ENCODE measurements at regions not wholly inside any gene's neighbourhood (a gene's known extent, or its start where the extent isn't known, plus 50 kb on each side); places are given as distances from the start of the nearest gene placed in this dataset.
"Not testable (repeated sequence)": the region's sequence is repeated elsewhere in the genome, so short reads cannot be mapped to it uniquely, and the experiment has no call there.

- H3K27me3 Mint-ChIP-seq; H3K4me3 Mint-ChIP-seq; DNase-seq; H3K4me1 Mint-ChIP-seq; ATAC-seq; H3K9me3 ChIP-seq (ENCODE audit: control insufficient read depth, low read length, poor library complexity, severe bottlenecking); H3K27ac Mint-ChIP-seq; H3K36me3 Mint-ChIP-seq (ENCODE audit: low read depth): not testable (repeated sequence)
Observed at GRCh38 chr9:74080652-74081051, 416.5 kb upstream of the RORB start.

DNA sequence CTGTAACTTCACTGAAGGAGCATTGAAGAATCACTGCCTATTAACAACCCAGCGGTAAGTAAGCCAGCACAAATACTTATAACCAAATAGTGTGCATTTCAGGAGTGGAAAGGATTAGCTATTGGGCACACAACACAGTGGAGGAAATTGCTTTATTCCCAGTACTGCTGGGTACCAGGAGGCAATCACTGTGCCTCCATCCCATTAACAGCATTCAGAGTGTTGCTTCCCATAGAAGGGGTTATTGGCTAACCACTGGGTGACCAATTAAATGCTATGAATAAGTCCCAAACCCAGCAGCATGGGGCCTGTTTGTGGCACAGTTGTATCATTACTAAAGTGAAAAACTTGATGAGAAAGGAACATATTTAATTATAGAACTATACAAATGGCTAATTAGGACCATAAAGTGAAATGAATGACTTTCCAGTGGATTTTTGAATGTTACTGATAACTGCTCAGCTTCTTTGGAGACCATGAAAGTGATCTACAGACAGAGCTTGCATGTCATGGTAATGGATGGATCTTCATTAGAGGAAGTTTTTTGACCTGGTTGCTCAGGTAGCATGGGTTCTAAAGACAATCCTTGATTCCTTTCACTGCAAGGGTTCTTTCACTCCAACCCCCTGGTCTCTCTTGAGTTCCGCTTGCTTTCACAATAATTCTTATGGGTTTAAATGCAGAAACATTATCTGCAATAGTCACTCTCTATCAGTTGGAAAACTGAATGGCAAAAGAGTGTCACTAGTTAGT is 413.3 kb upstream of the RORB start:
- Mint-ChIP-seq H3K27ac (no peak overlapping the region), H3K4me3 (no peak overlapping the region), H3K36me3 (ENCODE audit: low read depth) (no peaks in the 10 kb centered on the region), H3K27me3 (no peaks in the 10 kb centered on the region), H3K4me1 (no peaks in the 10 kb centered on the region)
- H3K9me3 ChIP-seq (ENCODE audit: control insufficient read depth, low read length, poor library complexity, severe bottlenecking): no peaks in the 10 kb centered on the region
- DNase-seq (no peak), ATAC-seq (no peak)

DNA sequence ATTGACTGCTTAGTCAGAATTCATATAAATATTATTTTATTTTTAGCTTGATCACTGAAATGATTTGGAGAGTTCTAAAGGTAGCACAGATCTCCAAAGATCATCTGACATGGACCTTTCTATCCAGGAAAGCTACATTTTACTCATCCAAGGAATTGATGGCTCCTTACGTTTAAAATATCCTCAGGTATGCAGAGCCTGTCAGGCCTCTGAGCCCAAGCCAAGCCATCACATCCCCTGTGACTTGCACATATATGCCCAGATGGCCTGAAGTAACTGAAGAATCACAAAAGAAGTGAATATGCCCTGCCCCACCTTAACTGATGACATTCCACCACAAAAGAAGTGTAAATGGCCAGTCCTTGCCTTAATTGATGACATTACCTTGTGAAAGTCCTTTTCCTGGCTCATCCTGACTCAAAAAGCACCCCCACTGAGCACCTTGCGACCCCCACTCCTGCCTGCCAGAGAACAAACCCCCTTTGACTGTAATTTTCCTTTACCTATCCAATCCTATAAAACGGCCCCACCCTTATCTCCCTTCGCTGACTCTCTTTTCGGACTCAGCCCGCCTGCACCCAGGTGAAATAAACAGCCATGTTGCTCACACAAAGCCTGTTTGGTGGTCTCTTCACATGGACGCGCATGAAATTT is 411.6 kb upstream of the RORB start:
- not testable (repeated sequence) for H3K9me3 ChIP-seq (ENCODE audit: control insufficient read depth, low read length, poor library complexity, severe bottlenecking); H3K27me3 Mint-ChIP-seq; H3K27ac Mint-ChIP-seq; H3K4me1 Mint-ChIP-seq; ATAC-seq; DNase-seq; H3K4me3 Mint-ChIP-seq; H3K36me3 Mint-ChIP-seq (ENCODE audit: low read depth)

- not testable (repeated sequence) for H3K4me3 Mint-ChIP-seq; H3K36me3 Mint-ChIP-seq (ENCODE audit: low read depth); H3K4me1 Mint-ChIP-seq; ATAC-seq; H3K27ac Mint-ChIP-seq; DNase-seq; H3K27me3 Mint-ChIP-seq; H3K9me3 ChIP-seq (ENCODE audit: control insufficient read depth, low read length, poor library complexity, severe bottlenecking)
Observed at GRCh38 chr9:74090921-74091320, 406.2 kb upstream of the RORB start.

- ATAC-seq (no peak), DNase-seq (no peak)
- Mint-ChIP-seq H3K27ac (no peak overlapping the region), H3K27me3 (no peaks in the 10 kb centered on the region), H3K4me1 (no peaks in the 10 kb centered on the region), H3K4me3 (no peak overlapping the region), H3K36me3 (ENCODE audit: low read depth) (no peaks in the 10 kb centered on the region)
- no peaks in the 10 kb centered on the region for H3K9me3 ChIP-seq (ENCODE audit: control insufficient read depth, low read length, poor library complexity, severe bottlenecking)
Observed at GRCh38 chr9:74092491-74092834, 404.7 kb upstream of the RORB start.

DNA sequence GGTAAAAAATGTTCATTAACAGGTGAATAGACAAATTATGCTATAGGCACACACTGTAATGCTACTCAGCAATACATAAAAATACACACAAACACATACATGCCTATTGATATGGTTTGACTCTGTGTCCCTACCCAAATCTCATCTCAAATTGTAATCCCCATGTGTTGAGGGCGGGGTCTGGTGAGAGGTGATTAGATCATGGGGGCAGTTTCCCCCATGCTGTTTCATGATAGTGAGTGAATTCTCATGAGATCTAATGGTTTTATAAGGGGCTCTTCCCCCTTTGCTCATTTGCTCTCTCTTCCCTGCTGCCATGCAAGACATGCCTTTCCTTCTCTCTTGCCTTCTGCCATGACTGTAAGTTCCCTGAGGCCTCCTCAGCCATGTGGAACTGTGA is 403.1 kb upstream of the RORB start:
- H3K9me3 ChIP-seq (ENCODE audit: control insufficient read depth, low read length, poor library complexity, severe bottlenecking); H3K4me3 Mint-ChIP-seq; H3K4me1 Mint-ChIP-seq; H3K36me3 Mint-ChIP-seq (ENCODE audit: low read depth); DNase-seq; ATAC-seq; H3K27ac Mint-ChIP-seq; H3K27me3 Mint-ChIP-seq: not testable (repeated sequence)

DNA sequence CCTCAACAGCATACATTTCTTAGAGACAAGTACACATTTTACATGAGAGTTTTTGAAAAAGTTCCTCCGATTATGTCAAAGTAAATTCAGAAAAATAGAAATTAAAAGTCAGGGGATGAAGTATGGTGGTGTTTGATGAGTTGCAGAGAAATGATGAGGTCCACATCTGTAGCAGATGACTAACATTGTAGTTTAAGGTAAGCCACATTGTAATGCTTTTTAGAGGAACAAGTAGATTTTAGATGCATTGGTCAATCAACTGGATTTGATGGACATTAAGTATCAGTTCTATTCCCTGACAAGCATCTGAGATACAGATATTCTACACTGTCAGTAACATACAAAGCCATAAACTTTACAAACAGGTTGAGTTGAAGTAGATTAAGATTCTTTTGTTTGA is 402.4 kb upstream of the RORB start:
- ATAC-seq (no peak), DNase-seq (no peak)
- H3K27ac Mint-ChIP-seq: no peak overlapping the region
- H3K27me3 Mint-ChIP-seq: no peaks in the 10 kb centered on the region
- H3K4me1 Mint-ChIP-seq: no peaks in the 10 kb centered on the region
- no peaks in the 10 kb centered on the region for H3K9me3 ChIP-seq (ENCODE audit: control insufficient read depth, low read length, poor library complexity, severe bottlenecking)
- H3K4me3 Mint-ChIP-seq: no peak overlapping the region
- no peaks in the 10 kb centered on the region for H3K36me3 Mint-ChIP-seq (ENCODE audit: low read depth)

GRCh38 chr9:74095925-74096324 is 401.2 kb upstream of the RORB start:
- H3K4me3 Mint-ChIP-seq: no peak overlapping the region
- no peaks in the 10 kb centered on the region for H3K27me3 Mint-ChIP-seq
- H3K9me3 ChIP-seq (ENCODE audit: control insufficient read depth, low read length, poor library complexity, severe bottlenecking): no peaks in the 10 kb centered on the region
- H3K4me1 Mint-ChIP-seq: no peaks in the 10 kb centered on the region
- no peaks in the 10 kb centered on the region for H3K36me3 Mint-ChIP-seq (ENCODE audit: low read depth)
- no peak for DNase-seq
- no peak for ATAC-seq
- H3K27ac Mint-ChIP-seq: no peak overlapping the region

DNA sequence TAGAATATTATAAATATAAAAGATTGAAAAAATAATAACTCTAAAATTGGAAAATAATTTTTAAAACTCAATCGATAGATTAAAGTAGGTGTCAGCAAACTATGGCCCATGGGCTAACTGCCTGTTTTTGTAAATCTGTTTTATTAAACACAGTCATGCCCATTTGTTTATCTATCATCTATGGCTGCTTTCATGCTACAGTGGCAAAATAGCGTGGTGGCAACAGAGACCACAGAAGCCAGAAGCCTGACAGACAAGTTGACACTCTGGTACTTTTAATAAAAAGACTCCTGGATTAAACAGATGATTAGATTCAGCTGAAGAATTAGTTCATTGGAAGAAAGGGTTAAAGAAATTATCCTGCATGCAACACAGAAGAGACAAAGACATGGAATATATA is 400.7 kb upstream of the RORB start:
- no peak overlapping the region for H3K4me3 Mint-ChIP-seq
- no peak overlapping the region for H3K27ac Mint-ChIP-seq
- DNase-seq: no peak
- ATAC-seq: no peak
- H3K4me1 Mint-ChIP-seq: no peaks in the 10 kb centered on the region
- no peaks in the 10 kb centered on the region for H3K9me3 ChIP-seq (ENCODE audit: control insufficient read depth, low read length, poor library complexity, severe bottlenecking)
- H3K36me3 Mint-ChIP-seq (ENCODE audit: low read depth): no peaks in the 10 kb centered on the region
- H3K27me3 Mint-ChIP-seq: no peaks in the 10 kb centered on the region

DNA sequence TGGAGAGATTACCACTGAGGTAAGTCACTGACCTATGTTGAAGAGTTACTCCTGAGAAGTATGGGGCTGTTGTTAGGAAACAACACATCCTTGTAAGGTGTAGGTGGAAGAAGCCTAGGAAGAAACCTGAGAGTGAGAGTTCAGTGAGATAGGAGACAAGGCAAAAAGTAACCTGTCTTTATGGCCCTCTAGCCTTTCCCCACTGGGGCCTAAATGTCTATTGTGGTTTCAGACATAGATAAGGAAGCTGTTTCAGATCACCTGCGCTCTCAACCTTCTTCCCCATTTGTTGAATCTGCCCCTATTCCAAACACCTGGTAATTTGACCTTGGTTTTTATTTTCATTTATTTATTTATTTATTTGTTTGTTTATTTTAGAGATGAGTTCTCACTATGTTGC is 397.1 kb upstream of the RORB start:
- Mint-ChIP-seq H3K27ac (no peak overlapping the region), H3K36me3 (ENCODE audit: low read depth) (no peaks in the 10 kb centered on the region), H3K4me1 (no peaks in the 10 kb centered on the region), H3K27me3 (no peaks in the 10 kb centered on the region), H3K4me3 (no peak overlapping the region)
- no peaks in the 10 kb centered on the region for H3K9me3 ChIP-seq (ENCODE audit: control insufficient read depth, low read length, poor library complexity, severe bottlenecking)
- no peak for ATAC-seq
- DNase-seq: no peak

GRCh38 chr9:74102148-74102547 is 395.0 kb upstream of the RORB start:
- not testable (repeated sequence) for H3K4me3 Mint-ChIP-seq; ATAC-seq; H3K4me1 Mint-ChIP-seq; H3K9me3 ChIP-seq (ENCODE audit: control insufficient read depth, low read length, poor library complexity, severe bottlenecking); DNase-seq; H3K27me3 Mint-ChIP-seq; H3K36me3 Mint-ChIP-seq (ENCODE audit: low read depth); H3K27ac Mint-ChIP-seq

GRCh38 chr9:74102702-74103101 is 394.4 kb upstream of the RORB start:
- no peaks in the 10 kb centered on the region for H3K9me3 ChIP-seq (ENCODE audit: control insufficient read depth, low read length, poor library complexity, severe bottlenecking)
- ATAC-seq: no peak
- no peak overlapping the region for H3K4me3 Mint-ChIP-seq
- no peak for DNase-seq
- no peaks in the 10 kb centered on the region for H3K36me3 Mint-ChIP-seq (ENCODE audit: low read depth)
- H3K27ac Mint-ChIP-seq: no peak overlapping the region
- no peaks in the 10 kb centered on the region for H3K27me3 Mint-ChIP-seq
- no peaks in the 10 kb centered on the region for H3K4me1 Mint-ChIP-seq

DNA sequence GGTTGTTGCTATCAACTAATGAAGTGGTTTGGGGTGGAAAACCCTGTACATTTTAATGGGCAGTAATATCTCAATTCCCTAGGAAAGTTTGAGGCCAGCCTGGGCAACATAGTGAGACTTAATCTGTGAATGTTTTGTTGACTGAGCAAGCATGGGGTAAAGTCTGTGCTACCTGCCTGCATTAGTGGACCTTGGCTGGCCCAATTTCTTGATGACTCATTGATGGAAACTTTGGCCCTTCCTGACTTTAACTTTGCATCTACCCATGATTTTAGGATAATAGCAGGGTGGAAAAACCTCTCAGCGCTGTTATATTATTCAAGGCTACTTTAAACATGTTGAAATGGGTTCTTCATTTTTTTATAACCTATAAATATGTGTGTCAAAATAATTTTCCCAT is 389.4 kb upstream of the RORB start:
- no peak overlapping the region for H3K4me3 Mint-ChIP-seq
- H3K36me3 Mint-ChIP-seq (ENCODE audit: low read depth): no peaks in the 10 kb centered on the region
- no peaks in the 10 kb centered on the region for H3K4me1 Mint-ChIP-seq
- H3K27me3 Mint-ChIP-seq: no peaks in the 10 kb centered on the region
- H3K9me3 ChIP-seq (ENCODE audit: control insufficient read depth, low read length, poor library complexity, severe bottlenecking): no peaks in the 10 kb centered on the region
- DNase-seq (no peak), ATAC-seq (no peak)
- H3K27ac Mint-ChIP-seq: no peak overlapping the region

- no peaks in the 10 kb centered on the region for H3K9me3 ChIP-seq (ENCODE audit: control insufficient read depth, low read length, poor library complexity, severe bottlenecking)
- Mint-ChIP-seq H3K27ac (no peak overlapping the region), H3K27me3 (no peaks in the 10 kb centered on the region), H3K4me1 (no peaks in the 10 kb centered on the region), H3K36me3 (ENCODE audit: low read depth) (no peaks in the 10 kb centered on the region), H3K4me3 (no peak overlapping the region)
- ATAC-seq (no peak), DNase-seq (no peak)
Observed at GRCh38 chr9:74115976-74116375, 381.2 kb upstream of the RORB start.
